ENCODE measurements at regions not wholly inside any gene's neighbourhood (a gene's known extent, or its start where the extent isn't known, plus 50 kb on each side); places are given as distances from the start of the nearest gene placed in this dataset.

- no peak for TF ChIP-seq CTCF (IDR thresholded peaks at IDR 0.05; ENCODE audit: borderline replicate concordance, extremely low read depth, low read length, poor library complexity, severe bottlenecking)
- TF ChIP-seq EZH2 (IDR thresholded peaks at IDR 0.05; ENCODE audit: borderline replicate concordance, low read depth, low read length, severe bottlenecking) = no peak
Measured at GRCh38 chr2:4336864-4337263, 633.5 kb downstream of the DCDC2C start.

Measured in DND-41 (cell line).